WTC11 (cell line): ENCODE measurements at regions not wholly inside any gene's neighbourhood (a gene's known extent, or its start where the extent isn't known, plus 50 kb on each side); places are given as distances from the start of the nearest gene placed in this dataset.

Experiments used
- ATAC-seq: fragments of 200-7000 bp; cut with Tn5 transposase; 2 replicates; pipeline ENCODE4 v1.10.0; 2021; ENCODE audit warnings: mild to moderate bottlenecking, moderate library complexity
- CTCF ChIA-PET: fragments of 300-600 bp; sonication (Branson Sonifier 250); formaldehyde crosslinking; loops from one replicate; lab custom pipeline; 2021; ENCODE audit warnings: antibody characterized with exemption; lab: Charles Lee
- POLR2A ChIA-PET: fragments of 350-600 bp; sonication (Branson Sonifier 250); formaldehyde crosslinking; loops from one replicate; lab custom pipeline; 2021; ENCODE audit warnings: antibody characterized with exemption; lab: Charles Lee
- DNase-seq: peaks from one replicate; pipeline ENCODE4 v3.0.0; 2021; ENCODE audit warnings: low spot score
- H3K27ac Mint-ChIP-seq: 2 replicates; pipeline ENCODE4 v1.8.0; 2021; ENCODE audit warnings: mixed read lengths
- H3K27me3 Mint-ChIP-seq: 2 replicates; pipeline ENCODE4 v1.8.0; 2021; ENCODE audit warnings: low read depth, mild to moderate bottlenecking, moderate library complexity, mixed read lengths
- H3K36me3 Mint-ChIP-seq: 2 replicates; pipeline ENCODE4 v1.8.0; 2021; ENCODE audit warnings: mixed read lengths
- H3K4me1 Mint-ChIP-seq: 2 replicates; pipeline ENCODE4 v1.8.0; 2022; ENCODE audit warnings: mixed read lengths
- H3K4me3 Mint-ChIP-seq: 2 replicates; pipeline ENCODE4 v1.8.0; 2021; ENCODE audit warnings: mild to moderate bottlenecking, moderate library complexity, mixed read lengths
- H3K9me3 Mint-ChIP-seq: 2 replicates; pipeline ENCODE4 v1.8.0; 2021; ENCODE audit warnings: mixed read lengths
- CREM ChIP-seq: sonication (generic); formaldehyde crosslinking; IDR thresholded peaks from 2 replicates; pipeline ENCODE4 v1.8.1; 2022; ENCODE audit warnings: mild to moderate bottlenecking, missing genetic modification reagents, moderate library complexity
- ELF4 ChIP-seq: sonication (generic); formaldehyde crosslinking; IDR thresholded peaks from 2 replicates; pipeline ENCODE4 v1.8.1; 2022; ENCODE audit warnings: low read depth, mild to moderate bottlenecking, moderate library complexity, missing genetic modification reagents
- JUN ChIP-seq: sonication (generic); formaldehyde crosslinking; IDR thresholded peaks from 2 replicates; pipeline ENCODE4 v1.8.0; 2023; ENCODE audit warnings: mild to moderate bottlenecking, missing genetic modification reagents
- NFYB ChIP-seq: sonication (generic); formaldehyde crosslinking; conservative IDR thresholded peaks from 2 replicates; pipeline ENCODE4 v1.8.0; 2022; ENCODE audit warnings: low read depth, missing genetic modification reagents
- SMAD4 ChIP-seq: sonication (generic); formaldehyde crosslinking; IDR thresholded peaks from 2 replicates; pipeline ENCODE4 v1.8.0; 2022; ENCODE audit warnings: mild to moderate bottlenecking, missing genetic modification reagents
- TEAD4 ChIP-seq: sonication (generic); formaldehyde crosslinking; IDR thresholded peaks from 2 replicates; pipeline ENCODE4 v1.8.0; 2022; ENCODE audit warnings: mild to moderate bottlenecking, missing genetic modification reagents
- ZBTB21 ChIP-seq: sonication (generic); formaldehyde crosslinking; IDR thresholded peaks from 2 replicates; pipeline ENCODE4 v1.8.1; 2023; ENCODE audit warnings: mild to moderate bottlenecking, missing genetic modification reagents, borderline replicate concordance
- ZNF396 ChIP-seq: fragments of 250-450 bp; sonication (Bioruptor Pico); IDR thresholded peaks from 2 replicates; pipeline ENCODE4 v1.8.0; 2021; ENCODE audit warnings: mild to moderate bottlenecking, moderate library complexity, borderline replicate concordance
- TF ChIP-seq, protein P1 (sequence below): sonication (generic); formaldehyde crosslinking; IDR thresholded peaks from 2 replicates; pipeline ENCODE4 v1.8.1; 2023; ENCODE audit warnings: mild to moderate bottlenecking, missing genetic modification reagents
- TF ChIP-seq, protein P2 (sequence below): sonication (generic); formaldehyde crosslinking; IDR thresholded peaks from 2 replicates; pipeline ENCODE4 v1.8.0; 2022; ENCODE audit warnings: mild to moderate bottlenecking, missing genetic modification reagents
- TF ChIP-seq, protein P3 (sequence below): sonication (generic); formaldehyde crosslinking; IDR thresholded peaks from 2 replicates; pipeline ENCODE4 v1.8.1; 2023; ENCODE audit warnings: mild to moderate bottlenecking, moderate library complexity, missing genetic modification reagents
- TF ChIP-seq, protein P4 (sequence below): sonication (generic); formaldehyde crosslinking; IDR thresholded peaks from 2 replicates; pipeline ENCODE4 v1.8.0; 2023; ENCODE audit warnings: mild to moderate bottlenecking, missing genetic modification reagents
- TF ChIP-seq, protein P5 (sequence below): fragments of 250-450 bp; sonication (Bioruptor Pico); IDR thresholded peaks from 2 replicates; pipeline ENCODE4 v2.1.2; 2022; ENCODE audit warnings: mild to moderate bottlenecking, moderate library complexity
- TF ChIP-seq, protein P6 (sequence below): sonication (generic); formaldehyde crosslinking; conservative IDR thresholded peaks from 2 replicates; pipeline ENCODE4 v1.8.1; 2022; ENCODE audit warnings: mild to moderate bottlenecking, missing genetic modification reagents
- TF ChIP-seq, protein P7 (sequence below): sonication (generic); formaldehyde crosslinking; IDR thresholded peaks from 2 replicates; pipeline ENCODE4 v1.8.0; 2023; ENCODE audit warnings: missing genetic modification reagents, mild to moderate bottlenecking, borderline replicate concordance
- TF ChIP-seq, protein P8 (sequence below): fragments of 250-450 bp; sonication (Bioruptor Pico); IDR thresholded peaks from 2 replicates; pipeline ENCODE4 v1.9.0; 2021; ENCODE audit warnings: moderate library complexity, mild to moderate bottlenecking, inconsistent platforms, borderline replicate concordance
- TF ChIP-seq, protein P9 (sequence below): sonication (generic); formaldehyde crosslinking; IDR thresholded peaks from 2 replicates; pipeline ENCODE4 v1.8.1; 2022; ENCODE audit warnings: mild to moderate bottlenecking, moderate library complexity, missing genetic modification reagents

DNA sequence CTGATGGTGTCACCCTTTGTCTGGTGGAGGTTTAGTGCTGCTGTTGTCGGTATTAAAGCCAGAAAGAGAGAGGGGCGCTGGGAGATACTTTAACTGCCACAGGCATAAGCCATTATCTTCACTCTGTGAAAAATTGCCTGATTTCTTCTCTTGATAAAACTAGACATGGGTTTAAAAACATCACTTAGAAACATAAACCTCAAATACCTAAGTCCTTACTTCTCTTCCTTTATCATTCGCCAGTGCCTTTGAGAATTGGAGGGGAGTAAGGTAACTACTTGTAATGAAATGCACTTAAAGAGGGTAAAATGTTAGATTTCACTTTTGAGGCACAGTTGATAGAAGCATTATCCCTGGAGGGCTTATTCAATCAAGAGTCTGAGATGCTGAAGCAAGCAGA, 434.5 kb downstream of the OLFM4 start:
- no peak overlapping the region for H3K27ac Mint-ChIP-seq
- no peak for DNase-seq
- POLR2A ChIA-PET, result no interaction called here
- CTCF ChIA-PET, result no interaction called here
- peaks cover 7% of the 10 kb centered on the region; the same call in 1 of the 2 replicates for H3K4me1 Mint-ChIP-seq
- H3K36me3 Mint-ChIP-seq, result no peaks in the 10 kb centered on the region
- ATAC-seq, result no peak
- H3K4me3 Mint-ChIP-seq, result no peak overlapping the region
- peaks cover under 1% of the 10 kb centered on the region for H3K9me3 Mint-ChIP-seq
- TF ChIP-seq, protein P1, sequence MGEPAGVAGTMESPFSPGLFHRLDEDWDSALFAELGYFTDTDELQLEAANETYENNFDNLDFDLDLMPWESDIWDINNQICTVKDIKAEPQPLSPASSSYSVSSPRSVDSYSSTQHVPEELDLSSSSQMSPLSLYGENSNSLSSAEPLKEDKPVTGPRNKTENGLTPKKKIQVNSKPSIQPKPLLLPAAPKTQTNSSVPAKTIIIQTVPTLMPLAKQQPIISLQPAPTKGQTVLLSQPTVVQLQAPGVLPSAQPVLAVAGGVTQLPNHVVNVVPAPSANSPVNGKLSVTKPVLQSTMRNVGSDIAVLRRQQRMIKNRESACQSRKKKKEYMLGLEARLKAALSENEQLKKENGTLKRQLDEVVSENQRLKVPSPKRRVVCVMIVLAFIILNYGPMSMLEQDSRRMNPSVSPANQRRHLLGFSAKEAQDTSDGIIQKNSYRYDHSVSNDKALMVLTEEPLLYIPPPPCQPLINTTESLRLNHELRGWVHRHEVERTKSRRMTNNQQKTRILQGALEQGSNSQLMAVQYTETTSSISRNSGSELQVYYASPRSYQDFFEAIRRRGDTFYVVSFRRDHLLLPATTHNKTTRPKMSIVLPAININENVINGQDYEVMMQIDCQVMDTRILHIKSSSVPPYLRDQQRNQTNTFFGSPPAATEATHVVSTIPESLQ, result no peak
- TF ChIP-seq SMAD4 (CRISPR knock-in tag) (no peak), TEAD4 (no peak), ZBTB21 (no peak), ELF4 (CRISPR knock-in tag) (no peak), JUN (CRISPR knock-in tag) (no peak), ZNF396 (CRISPR knock-in tag) (no peak), NFYB (CRISPR knock-in tag) (no peak), CREM (CRISPR knock-in tag) (no peak)
- TF ChIP-seq, protein P2, sequence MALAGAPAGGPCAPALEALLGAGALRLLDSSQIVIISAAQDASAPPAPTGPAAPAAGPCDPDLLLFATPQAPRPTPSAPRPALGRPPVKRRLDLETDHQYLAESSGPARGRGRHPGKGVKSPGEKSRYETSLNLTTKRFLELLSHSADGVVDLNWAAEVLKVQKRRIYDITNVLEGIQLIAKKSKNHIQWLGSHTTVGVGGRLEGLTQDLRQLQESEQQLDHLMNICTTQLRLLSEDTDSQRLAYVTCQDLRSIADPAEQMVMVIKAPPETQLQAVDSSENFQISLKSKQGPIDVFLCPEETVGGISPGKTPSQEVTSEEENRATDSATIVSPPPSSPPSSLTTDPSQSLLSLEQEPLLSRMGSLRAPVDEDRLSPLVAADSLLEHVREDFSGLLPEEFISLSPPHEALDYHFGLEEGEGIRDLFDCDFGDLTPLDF (CRISPR knock-in tag), result no peak
- TF ChIP-seq, protein P3, sequence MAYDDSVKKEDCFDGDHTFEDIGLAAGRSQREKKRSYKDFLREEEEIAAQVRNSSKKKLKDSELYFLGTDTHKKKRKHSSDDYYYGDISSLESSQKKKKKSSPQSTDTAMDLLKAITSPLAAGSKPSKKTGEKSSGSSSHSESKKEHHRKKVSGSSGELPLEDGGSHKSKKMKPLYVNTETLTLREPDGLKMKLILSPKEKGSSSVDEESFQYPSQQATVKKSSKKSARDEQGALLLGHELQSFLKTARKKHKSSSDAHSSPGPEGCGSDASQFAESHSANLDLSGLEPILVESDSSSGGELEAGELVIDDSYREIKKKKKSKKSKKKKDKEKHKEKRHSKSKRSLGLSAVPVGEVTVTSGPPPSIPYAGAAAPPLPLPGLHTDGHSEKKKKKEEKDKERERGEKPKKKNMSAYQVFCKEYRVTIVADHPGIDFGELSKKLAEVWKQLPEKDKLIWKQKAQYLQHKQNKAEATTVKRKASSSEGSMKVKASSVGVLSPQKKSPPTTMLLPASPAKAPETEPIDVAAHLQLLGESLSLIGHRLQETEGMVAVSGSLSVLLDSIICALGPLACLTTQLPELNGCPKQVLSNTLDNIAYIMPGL (CRISPR knock-in tag), result no peak
- TF ChIP-seq, protein P4, sequence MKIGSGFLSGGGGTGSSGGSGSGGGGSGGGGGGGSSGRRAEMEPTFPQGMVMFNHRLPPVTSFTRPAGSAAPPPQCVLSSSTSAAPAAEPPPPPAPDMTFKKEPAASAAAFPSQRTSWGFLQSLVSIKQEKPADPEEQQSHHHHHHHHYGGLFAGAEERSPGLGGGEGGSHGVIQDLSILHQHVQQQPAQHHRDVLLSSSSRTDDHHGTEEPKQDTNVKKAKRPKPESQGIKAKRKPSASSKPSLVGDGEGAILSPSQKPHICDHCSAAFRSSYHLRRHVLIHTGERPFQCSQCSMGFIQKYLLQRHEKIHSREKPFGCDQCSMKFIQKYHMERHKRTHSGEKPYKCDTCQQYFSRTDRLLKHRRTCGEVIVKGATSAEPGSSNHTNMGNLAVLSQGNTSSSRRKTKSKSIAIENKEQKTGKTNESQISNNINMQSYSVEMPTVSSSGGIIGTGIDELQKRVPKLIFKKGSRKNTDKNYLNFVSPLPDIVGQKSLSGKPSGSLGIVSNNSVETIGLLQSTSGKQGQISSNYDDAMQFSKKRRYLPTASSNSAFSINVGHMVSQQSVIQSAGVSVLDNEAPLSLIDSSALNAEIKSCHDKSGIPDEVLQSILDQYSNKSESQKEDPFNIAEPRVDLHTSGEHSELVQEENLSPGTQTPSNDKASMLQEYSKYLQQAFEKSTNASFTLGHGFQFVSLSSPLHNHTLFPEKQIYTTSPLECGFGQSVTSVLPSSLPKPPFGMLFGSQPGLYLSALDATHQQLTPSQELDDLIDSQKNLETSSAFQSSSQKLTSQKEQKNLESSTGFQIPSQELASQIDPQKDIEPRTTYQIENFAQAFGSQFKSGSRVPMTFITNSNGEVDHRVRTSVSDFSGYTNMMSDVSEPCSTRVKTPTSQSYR (CRISPR knock-in tag), result no peak
- TF ChIP-seq, protein P5, sequence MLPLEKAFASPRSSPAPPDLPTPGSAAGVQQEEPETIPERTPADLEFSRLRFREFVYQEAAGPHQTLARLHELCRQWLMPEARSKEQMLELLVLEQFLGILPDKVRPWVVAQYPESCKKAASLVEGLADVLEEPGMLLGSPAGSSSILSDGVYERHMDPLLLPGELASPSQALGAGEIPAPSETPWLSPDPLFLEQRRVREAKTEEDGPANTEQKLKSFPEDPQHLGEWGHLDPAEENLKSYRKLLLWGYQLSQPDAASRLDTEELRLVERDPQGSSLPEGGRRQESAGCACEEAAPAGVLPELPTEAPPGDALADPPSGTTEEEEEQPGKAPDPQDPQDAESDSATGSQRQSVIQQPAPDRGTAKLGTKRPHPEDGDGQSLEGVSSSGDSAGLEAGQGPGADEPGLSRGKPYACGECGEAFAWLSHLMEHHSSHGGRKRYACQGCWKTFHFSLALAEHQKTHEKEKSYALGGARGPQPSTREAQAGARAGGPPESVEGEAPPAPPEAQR (CRISPR knock-in tag), result no peak
- TF ChIP-seq, protein P6, sequence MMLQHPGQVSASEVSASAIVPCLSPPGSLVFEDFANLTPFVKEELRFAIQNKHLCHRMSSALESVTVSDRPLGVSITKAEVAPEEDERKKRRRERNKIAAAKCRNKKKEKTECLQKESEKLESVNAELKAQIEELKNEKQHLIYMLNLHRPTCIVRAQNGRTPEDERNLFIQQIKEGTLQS (CRISPR knock-in tag), result no peak
- TF ChIP-seq, protein P7, sequence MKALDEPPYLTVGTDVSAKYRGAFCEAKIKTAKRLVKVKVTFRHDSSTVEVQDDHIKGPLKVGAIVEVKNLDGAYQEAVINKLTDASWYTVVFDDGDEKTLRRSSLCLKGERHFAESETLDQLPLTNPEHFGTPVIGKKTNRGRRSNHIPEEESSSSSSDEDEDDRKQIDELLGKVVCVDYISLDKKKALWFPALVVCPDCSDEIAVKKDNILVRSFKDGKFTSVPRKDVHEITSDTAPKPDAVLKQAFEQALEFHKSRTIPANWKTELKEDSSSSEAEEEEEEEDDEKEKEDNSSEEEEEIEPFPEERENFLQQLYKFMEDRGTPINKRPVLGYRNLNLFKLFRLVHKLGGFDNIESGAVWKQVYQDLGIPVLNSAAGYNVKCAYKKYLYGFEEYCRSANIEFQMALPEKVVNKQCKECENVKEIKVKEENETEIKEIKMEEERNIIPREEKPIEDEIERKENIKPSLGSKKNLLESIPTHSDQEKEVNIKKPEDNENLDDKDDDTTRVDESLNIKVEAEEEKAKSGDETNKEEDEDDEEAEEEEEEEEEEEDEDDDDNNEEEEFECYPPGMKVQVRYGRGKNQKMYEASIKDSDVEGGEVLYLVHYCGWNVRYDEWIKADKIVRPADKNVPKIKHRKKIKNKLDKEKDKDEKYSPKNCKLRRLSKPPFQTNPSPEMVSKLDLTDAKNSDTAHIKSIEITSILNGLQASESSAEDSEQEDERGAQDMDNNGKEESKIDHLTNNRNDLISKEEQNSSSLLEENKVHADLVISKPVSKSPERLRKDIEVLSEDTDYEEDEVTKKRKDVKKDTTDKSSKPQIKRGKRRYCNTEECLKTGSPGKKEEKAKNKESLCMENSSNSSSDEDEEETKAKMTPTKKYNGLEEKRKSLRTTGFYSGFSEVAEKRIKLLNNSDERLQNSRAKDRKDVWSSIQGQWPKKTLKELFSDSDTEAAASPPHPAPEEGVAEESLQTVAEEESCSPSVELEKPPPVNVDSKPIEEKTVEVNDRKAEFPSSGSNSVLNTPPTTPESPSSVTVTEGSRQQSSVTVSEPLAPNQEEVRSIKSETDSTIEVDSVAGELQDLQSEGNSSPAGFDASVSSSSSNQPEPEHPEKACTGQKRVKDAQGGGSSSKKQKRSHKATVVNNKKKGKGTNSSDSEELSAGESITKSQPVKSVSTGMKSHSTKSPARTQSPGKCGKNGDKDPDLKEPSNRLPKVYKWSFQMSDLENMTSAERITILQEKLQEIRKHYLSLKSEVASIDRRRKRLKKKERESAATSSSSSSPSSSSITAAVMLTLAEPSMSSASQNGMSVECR, result no peak
- TF ChIP-seq, protein P8, sequence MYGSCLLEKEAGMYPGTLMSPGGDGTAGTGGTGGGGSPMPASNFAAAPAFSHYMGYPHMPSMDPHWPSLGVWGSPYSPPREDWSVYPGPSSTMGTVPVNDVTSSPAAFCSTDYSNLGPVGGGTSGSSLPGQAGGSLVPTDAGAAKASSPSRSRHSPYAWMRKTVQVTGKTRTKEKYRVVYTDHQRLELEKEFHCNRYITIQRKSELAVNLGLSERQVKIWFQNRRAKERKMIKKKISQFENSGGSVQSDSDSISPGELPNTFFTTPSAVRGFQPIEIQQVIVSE, result no peak
- TF ChIP-seq, protein P9, sequence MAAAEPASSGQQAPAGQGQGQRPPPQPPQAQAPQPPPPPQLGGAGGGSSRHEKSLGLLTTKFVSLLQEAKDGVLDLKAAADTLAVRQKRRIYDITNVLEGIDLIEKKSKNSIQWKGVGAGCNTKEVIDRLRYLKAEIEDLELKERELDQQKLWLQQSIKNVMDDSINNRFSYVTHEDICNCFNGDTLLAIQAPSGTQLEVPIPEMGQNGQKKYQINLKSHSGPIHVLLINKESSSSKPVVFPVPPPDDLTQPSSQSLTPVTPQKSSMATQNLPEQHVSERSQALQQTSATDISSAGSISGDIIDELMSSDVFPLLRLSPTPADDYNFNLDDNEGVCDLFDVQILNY (CRISPR knock-in tag), result no peak
- H3K27me3 Mint-ChIP-seq, result no peaks in the 10 kb centered on the region; the same call in 1 of the 2 replicates
